Upper lobe of right lung (tissue), 1 donor: ENCODE measurements at regions not wholly inside any gene's neighbourhood (a gene's known extent, or its start where the extent isn't known, plus 50 kb on each side); places are given as distances from the start of the nearest gene placed in this dataset.

Source experiments
- ATAC-seq: fragments of 200-7000 bp; cut with Tn5 transposase; one replicate; pipeline ENCODE4 v1.9.1; 2020; ENCODE audit warnings: mild to moderate bottlenecking, moderate library complexity
- DNase-seq: peaks from one replicate; pipeline ENCODE4 v3.0.0-alpha.2; 2020
- H3K27ac ChIP-seq: fragments of 200-600 bp; one replicate; pipeline ENCODE4 v1.8.0; 2022
- H3K27me3 ChIP-seq: fragments of 200-600 bp; one replicate; pipeline ENCODE4 v1.8.0; 2022; ENCODE audit warnings: mild to moderate bottlenecking
- H3K36me3 ChIP-seq: fragments of 200-600 bp; one replicate; pipeline ENCODE4 v1.8.0; 2022
- H3K4me1 ChIP-seq: fragments of 200-600 bp; one replicate; pipeline ENCODE4 v1.8.0; 2022
- H3K4me3 ChIP-seq: fragments of 200-600 bp; one replicate; pipeline ENCODE4 v1.8.0; 2022; ENCODE audit warnings: mild to moderate bottlenecking
- H3K9me3 ChIP-seq: fragments of 200-600 bp; one replicate; pipeline ENCODE4 v1.8.0; 2022
- intact Hi-C: fragments of 100-400 bp; cut with DNase I; formaldehyde crosslinking; loops from one replicate; pipeline ENCODE4 v1.11.0; 2022
- TF ChIP-seq, protein P1 (sequence below): fragments of 200-600 bp; IDR thresholded peaks from one replicate; pipeline ENCODE4 v1.8.0; 2022; ENCODE audit warnings: antibody characterized with exemption
- donor health status: DM: no; HTN: yes; CAD: no; lungs with severe emphysema.

DNA sequence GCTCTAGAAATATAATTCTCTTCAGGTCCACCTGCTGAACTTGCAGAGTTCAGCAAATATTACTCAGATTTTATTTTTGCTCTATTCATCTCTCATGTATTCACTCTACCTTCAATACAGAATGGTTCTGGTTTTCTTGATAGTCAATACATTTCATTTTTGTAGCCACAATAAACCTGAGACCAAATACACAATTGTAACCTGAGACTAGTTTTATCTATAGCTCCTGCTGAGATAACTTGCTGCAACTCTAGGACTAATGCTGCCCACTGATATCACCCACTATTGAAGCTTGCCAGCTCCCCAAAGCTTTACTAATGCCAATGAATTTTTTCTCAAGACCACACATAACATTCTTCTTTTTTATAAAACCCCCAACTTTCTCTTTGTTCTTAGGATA, 229.3 kb downstream of the NSUN3 start:
- Histone ChIP-seq H3K27ac (no peak overlapping the region), H3K9me3 (no peaks in the 10 kb centered on the region), H3K27me3 (no peaks in the 10 kb centered on the region), H3K4me3 (no peak overlapping the region), H3K4me1 (no peaks in the 10 kb centered on the region), H3K36me3 (no peaks in the 10 kb centered on the region)
- TF ChIP-seq, protein P1, sequence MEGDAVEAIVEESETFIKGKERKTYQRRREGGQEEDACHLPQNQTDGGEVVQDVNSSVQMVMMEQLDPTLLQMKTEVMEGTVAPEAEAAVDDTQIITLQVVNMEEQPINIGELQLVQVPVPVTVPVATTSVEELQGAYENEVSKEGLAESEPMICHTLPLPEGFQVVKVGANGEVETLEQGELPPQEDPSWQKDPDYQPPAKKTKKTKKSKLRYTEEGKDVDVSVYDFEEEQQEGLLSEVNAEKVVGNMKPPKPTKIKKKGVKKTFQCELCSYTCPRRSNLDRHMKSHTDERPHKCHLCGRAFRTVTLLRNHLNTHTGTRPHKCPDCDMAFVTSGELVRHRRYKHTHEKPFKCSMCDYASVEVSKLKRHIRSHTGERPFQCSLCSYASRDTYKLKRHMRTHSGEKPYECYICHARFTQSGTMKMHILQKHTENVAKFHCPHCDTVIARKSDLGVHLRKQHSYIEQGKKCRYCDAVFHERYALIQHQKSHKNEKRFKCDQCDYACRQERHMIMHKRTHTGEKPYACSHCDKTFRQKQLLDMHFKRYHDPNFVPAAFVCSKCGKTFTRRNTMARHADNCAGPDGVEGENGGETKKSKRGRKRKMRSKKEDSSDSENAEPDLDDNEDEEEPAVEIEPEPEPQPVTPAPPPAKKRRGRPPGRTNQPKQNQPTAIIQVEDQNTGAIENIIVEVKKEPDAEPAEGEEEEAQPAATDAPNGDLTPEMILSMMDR, result no peak
- DNase-seq (no peak), ATAC-seq (no peak)
- intact Hi-C loops, result no loop called here

DNA sequence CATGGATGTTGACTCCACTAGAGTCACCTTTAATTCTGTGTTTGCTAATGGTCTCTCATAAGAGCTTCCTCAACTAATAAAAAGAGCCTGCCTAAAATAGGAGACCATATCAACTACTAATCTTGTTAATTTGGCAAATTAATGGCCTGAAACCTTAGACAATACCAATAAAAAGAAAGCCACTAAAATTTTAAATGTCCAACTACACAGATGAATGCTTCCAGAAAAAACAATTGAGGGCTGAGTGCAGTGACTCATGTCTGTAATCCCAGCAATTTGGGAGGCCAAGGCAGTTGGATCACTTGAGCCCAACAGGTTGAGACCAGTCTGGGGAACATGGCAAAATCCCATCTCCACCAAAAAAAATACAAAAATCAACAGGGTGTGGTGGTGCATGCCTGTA, 230.9 kb downstream of the NSUN3 start:
- intact Hi-C loops, result no loop called here
- Histone ChIP-seq H3K36me3 (no peaks in the 10 kb centered on the region), H3K9me3 (no peaks in the 10 kb centered on the region), H3K4me1 (no peaks in the 10 kb centered on the region), H3K27ac (no peak overlapping the region), H3K4me3 (no peak overlapping the region), H3K27me3 (no peaks in the 10 kb centered on the region)
- DNase-seq (no peak), ATAC-seq (no peak)
- TF ChIP-seq, protein P1, result no peak

DNA sequence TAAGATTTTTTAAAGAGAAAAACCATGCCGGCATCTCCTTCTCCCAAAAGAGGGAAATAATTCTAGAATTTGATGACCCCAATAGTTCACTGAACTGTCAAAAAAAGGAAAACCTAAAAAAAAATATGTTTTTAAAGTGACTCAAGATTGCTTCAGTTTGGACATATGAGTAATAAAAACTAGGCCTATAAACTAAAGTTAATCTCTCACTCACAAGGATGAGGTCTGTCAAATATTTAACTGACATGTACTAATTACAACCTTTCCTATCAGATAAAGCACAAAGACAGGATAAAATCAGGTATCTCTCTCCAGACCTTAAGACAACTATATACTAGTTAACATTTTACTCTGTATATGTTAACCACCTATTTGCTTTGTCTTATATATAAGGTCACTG, 231.9 kb downstream of the NSUN3 start:
- Histone ChIP-seq H3K27ac (no peak overlapping the region), H3K36me3 (no peaks in the 10 kb centered on the region), H3K9me3 (no peaks in the 10 kb centered on the region), H3K27me3 (no peaks in the 10 kb centered on the region), H3K4me1 (no peaks in the 10 kb centered on the region), H3K4me3 (no peak overlapping the region)
- ATAC-seq, result no peak
- intact Hi-C loops, result no loop called here
- TF ChIP-seq, protein P1, result no peak
- DNase-seq, result no peak

DNA sequence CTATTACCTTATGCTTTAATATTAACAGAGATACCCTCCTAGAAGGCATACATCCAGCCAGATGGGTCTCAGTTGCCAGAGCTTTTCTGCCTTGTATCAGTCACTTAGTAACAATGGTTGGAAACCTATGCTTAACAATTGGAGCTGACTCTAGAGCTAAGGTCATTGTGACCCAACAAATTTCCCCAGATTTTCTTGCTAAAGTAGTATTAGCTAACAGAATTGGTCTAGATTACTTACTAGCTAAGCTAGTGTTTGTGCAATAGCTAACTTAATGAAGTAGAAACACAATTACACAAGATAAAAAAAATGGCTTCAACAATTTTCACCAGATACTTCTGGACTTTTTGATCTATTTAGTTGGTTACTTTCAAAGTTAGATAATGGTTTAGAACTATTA, 236.9 kb downstream of the NSUN3 start:
- TF ChIP-seq, protein P1, result no peak
- Histone ChIP-seq H3K4me1 (no peaks in the 10 kb centered on the region), H3K4me3 (no peak overlapping the region), H3K27ac (no peak overlapping the region), H3K27me3 (no peaks in the 10 kb centered on the region), H3K36me3 (no peaks in the 10 kb centered on the region), H3K9me3 (no peaks in the 10 kb centered on the region)
- no peak for DNase-seq
- no peak for ATAC-seq
- intact Hi-C loops, result no loop called here

DNA sequence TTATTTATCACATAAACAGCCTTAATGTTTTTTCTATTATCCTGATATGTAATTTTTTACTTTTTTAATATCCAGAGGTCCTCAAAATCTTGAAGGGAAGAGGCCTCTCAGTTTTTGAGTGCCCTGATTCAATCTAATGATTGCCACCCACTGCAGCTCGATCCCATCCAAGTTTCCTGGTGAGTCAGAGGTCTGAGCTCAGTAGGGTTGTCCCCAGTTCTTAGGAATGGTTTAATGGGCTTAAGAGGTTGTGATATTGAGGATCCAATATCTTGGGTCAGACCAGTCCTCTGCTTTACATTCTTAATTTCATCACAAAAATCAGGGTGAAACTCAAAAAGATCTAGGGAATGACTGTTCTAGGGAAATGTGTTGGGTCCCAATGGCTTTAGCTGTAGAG, 238.5 kb downstream of the NSUN3 start:
- no peaks in the 10 kb centered on the region for H3K9me3 ChIP-seq
- TF ChIP-seq, protein P1, result no peak
- no peak overlapping the region for H3K4me3 ChIP-seq

DNA sequence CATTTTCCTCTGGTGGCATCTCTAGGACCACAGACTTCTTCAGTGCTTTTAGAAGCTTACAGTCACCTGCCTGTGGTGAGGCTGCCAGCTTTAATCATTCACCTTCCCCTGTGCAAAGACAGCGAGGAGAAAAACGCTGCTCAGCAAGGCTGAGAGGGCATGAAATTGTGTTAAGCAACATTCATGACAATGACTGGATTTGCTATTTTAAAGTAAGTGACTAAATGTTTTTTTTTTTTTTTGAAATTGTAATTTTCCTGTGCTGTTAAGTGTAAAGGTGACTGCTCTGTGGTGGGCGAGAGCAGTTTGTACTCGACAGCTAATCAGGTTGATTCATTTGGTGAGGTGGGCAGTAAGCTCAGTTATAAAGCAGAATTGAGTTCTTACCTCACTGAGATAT, 240.4 kb downstream of the NSUN3 start:
- TF ChIP-seq, protein P1, result no peak
- Histone ChIP-seq H3K36me3 (no peaks in the 10 kb centered on the region), H3K27ac (no peak overlapping the region), H3K9me3 (no peaks in the 10 kb centered on the region), H3K4me1 (peaks cover 5% of the 10 kb centered on the region), H3K27me3 (no peaks in the 10 kb centered on the region), H3K4me3 (no peak overlapping the region)
- no peak for DNase-seq
- no peak for ATAC-seq
- intact Hi-C loops, result no loop called here

More for the DNA sequence above, 238.5 kb downstream of the NSUN3 start:
- no peaks in the 10 kb centered on the region for H3K27me3 ChIP-seq
- intact Hi-C loops, result no loop called here
- peaks cover 5% of the 10 kb centered on the region for H3K4me1 ChIP-seq
- no peak for ATAC-seq
- H3K36me3 ChIP-seq, result no peaks in the 10 kb centered on the region
- no peak for DNase-seq
- no peak overlapping the region for H3K27ac ChIP-seq
